GM12891 (cell line): ENCODE measurements at regions not wholly inside any gene's neighbourhood (a gene's known extent, or its start where the extent isn't known, plus 50 kb on each side); places are given as distances from the start of the nearest gene placed in this dataset.

Source experiments
- DNase-seq: peaks from one replicate; pipeline ENCODE4 v3.0.0; 2011; ENCODE audit warnings: low spot score; ENCODE audit not compliant: insufficient read length
- FAIRE-seq: peaks from 2 replicates; lab custom pipeline; 2011; peaks lifted over from hg19 to GRCh38; lab: Jason Lieb, UNC
- PAX5 ChIP-seq: IDR thresholded peaks from 2 replicates; pipeline ENCODE4 v1.6.1; 2011; ENCODE audit warnings: low read length, moderate library complexity, mild to moderate bottlenecking; ENCODE audit not compliant: insufficient read depth, severe bottlenecking
- POLR2A ChIP-seq: IDR thresholded peaks from 2 replicates; pipeline ENCODE4 v1.6.1; 2011; ENCODE audit warnings: low read depth, low read length, control low read depth
- POLR2AphosphoS5 ChIP-seq: IDR thresholded peaks from 2 replicates; pipeline ENCODE4 v1.6.1; 2011; ENCODE audit warnings: low read depth, low read length, control low read depth
- POU2F2 ChIP-seq: IDR thresholded peaks from 2 replicates; pipeline ENCODE4 v1.6.1; 2011; ENCODE audit warnings: low read depth, mild to moderate bottlenecking, control low read depth, low read length, moderate library complexity
- SPI1 ChIP-seq: IDR thresholded peaks from 2 replicates; pipeline ENCODE4 v1.6.1; 2011; ENCODE audit warnings: low read depth, low read length, control low read depth
- TAF1 ChIP-seq: IDR thresholded peaks from 2 replicates; pipeline ENCODE4 v1.6.1; 2011; ENCODE audit warnings: low read depth, low read length, control low read depth

DNA sequence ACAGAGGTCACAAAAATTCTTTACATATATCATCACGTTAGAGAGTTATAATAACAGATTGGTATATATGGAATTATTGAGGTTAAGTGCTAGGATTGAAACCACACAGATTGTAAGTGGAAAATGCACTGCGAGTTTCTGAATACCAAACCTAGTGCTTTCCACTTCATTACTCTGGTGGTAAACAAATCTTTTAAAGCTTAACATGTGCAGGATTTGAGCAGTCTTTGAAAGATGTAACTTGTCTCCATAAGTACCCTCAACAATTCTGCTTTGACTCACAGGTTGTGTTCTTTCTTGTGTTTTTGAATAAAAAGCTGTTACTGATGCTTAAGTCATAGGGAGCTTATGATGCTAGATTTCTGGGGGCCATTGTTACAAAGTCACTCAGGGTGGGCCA, 314.7 kb upstream of the DACH1 start:
- TF ChIP-seq TAF1 (no peak), POLR2AphosphoS5 (no peak), POU2F2 (no peak), PAX5 (no peak), POLR2A (no peak), SPI1 (no peak)
- no peak for FAIRE-seq
- DNase-seq: no peak

DNA sequence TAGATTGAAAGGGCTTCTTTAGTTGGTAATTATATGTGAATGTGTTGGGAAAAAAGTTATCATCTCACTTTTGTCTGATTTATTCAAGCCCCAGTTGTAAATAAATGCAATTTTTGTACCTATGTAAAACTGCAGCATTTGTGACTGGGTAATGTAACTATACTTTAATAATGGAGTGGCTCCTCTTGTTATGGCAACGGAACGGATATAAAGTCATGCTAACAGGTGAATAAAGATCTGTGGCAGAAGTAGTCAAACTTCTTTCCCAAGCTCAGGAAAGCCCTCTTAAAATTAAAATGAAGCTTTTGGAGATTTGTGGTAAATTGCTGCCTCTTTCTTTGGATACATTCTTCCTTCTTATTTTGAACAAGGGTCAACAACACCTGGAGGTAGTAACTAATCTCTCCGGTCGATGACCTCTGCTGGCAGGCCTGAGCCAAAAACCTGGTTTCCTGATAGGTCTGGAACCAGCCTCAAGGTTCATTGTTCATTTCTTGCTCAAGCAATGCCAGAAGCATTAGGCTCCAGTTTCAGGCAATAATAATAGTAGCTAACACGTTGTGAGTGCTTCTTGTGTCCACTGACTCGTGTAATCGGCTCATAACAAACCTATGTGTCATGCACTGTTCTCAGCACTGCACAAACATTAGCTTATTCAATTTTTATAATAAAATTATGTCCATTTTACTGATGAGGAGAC, 313.4 kb upstream of the DACH1 start:
- TF ChIP-seq POLR2A: no peak
- FAIRE-seq (no peak), DNase-seq (no peak)

- TF ChIP-seq POU2F2 (no peak), TAF1 (no peak), PAX5 (no peak), SPI1 (no peak)
- FAIRE-seq (no peak), DNase-seq (no peak)
Measured at GRCh38 chr13:72174549-72174948, 307.5 kb upstream of the DACH1 start.

DNA sequence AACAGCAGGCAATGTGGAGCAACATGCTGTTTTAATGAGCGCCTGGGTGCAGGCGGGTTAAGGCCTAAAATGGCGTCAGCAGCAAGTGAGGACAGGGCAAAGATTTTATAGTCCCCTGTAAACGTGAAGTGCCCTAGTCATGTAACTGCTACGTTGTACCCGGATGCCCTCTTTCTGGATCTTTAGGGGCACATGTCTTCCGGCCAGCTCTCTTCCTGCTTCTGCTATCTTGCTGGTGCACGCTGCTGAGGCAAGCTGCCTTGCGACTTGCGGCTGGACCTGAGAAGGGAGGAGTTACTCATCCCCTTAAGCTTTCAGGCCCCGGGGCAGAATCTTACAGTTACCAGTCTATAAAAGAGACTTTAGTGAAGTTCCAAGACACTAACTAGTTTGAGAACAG, 303.6 kb upstream of the DACH1 start:
- DNase-seq (no peak), FAIRE-seq (no peak)
- TF ChIP-seq POU2F2: no peak
- no peak for TF ChIP-seq POLR2AphosphoS5
- TF ChIP-seq PAX5: no peak
- TF ChIP-seq TAF1: no peak
- TF ChIP-seq SPI1: no peak
- TF ChIP-seq POLR2A: no peak

DNA sequence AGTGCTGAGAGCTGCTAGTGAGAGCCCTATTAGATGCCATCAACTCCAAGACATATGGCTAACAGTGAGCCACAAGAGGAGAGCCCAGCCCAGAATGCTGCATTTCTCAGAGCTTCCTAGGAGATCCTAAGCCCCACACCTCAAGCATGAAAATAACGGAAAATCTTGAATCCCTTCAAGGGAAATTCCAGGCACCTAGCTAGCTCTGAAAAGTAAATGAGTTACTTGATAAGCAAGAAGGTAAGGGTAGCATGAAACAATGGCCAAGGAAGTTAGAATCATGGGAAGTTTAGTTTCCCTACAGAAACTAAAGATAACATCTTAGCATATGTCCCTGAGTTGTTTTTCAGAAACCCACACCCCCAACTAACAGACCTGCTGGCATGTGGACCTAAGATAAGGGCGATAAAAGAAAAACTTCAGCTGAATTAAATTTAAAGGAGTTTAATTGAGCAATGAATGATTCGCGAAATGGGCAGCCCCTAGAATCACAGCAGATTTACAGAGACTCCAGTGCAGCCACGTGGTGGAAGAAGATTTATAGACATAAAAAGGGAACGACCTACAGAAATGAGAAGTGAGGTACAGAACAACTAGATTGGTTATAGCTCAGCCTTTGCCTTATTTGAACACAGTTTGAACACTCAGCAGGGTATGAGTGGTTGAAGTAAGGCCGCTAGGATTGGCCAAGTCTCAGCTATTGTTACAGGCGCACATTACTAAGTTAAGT, 301.3 kb upstream of the DACH1 start:
- no peak for TF ChIP-seq TAF1
- TF ChIP-seq PAX5: no peak
- FAIRE-seq (no peak), DNase-seq (no peak)

GRCh38 chr13:72166102-72166650, 299.2 kb upstream of the DACH1 start:
- TF ChIP-seq SPI1 (no peak), TAF1 (no peak), POLR2AphosphoS5 (no peak), PAX5 (no peak), POLR2A (no peak), POU2F2 (no peak)
- DNase-seq: no peak
- no peak for FAIRE-seq

DNA sequence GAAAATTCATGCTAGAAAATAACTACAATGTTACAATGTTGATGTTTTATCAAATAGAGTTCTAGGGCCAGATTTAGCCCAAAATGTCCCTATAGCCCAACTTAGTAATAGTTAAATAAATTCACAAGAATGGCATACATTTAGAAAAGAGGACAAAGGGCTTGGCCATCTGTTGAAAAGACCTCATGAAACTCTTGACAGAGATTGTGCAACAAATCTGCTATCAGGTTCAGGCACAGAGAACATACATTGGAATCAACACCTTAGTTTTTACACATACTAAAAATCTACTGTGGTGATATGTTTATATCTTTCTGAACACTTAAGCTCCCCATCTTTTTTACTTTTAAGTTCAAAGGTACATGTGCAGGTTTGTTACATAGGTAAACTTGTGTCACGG, 298.3 kb upstream of the DACH1 start:
- no peak for DNase-seq
- TF ChIP-seq TAF1: no peak
- TF ChIP-seq PAX5: no peak
- TF ChIP-seq SPI1: no peak
- TF ChIP-seq POLR2A: no peak
- no peak for TF ChIP-seq POU2F2
- no peak for TF ChIP-seq POLR2AphosphoS5
- no peak for FAIRE-seq

DNA sequence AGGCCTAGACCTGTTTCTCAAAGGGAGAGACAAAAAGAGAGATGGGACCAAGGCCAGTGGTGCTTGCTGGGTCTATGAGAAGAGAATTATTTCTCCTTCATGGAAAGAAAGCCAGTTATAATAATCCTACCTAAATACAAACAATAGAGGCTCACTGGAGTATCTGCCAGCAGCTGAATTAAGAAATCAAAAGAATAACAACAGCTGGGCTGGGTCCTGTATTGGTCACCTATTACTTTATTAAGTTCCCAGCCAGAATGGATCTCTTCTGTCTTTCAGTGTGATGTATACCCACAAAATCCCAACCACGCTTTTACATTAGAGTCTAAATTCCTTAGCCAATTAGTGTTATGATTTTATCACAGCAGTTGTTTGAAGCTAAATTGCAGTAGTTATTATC, 297.8 kb upstream of the DACH1 start:
- DNase-seq: no peak
- TF ChIP-seq POLR2A (no peak), PAX5 (no peak), SPI1 (no peak), POLR2AphosphoS5 (no peak), TAF1 (no peak), POU2F2 (no peak)
- FAIRE-seq: no peak

GRCh38 chr13:72163678-72164077, 296.7 kb upstream of the DACH1 start:
- DNase-seq: no peak
- TF ChIP-seq POLR2AphosphoS5: no peak
- no peak for TF ChIP-seq SPI1
- no peak for TF ChIP-seq POLR2A
- TF ChIP-seq POU2F2: no peak
- TF ChIP-seq PAX5: no peak
- TF ChIP-seq TAF1: no peak
- no peak for FAIRE-seq

GRCh38 chr13:72160977-72161376, 294.0 kb upstream of the DACH1 start:
- FAIRE-seq: no peak
- TF ChIP-seq SPI1: no peak
- no peak for TF ChIP-seq POLR2A
- TF ChIP-seq PAX5: no peak
- TF ChIP-seq TAF1: no peak
- TF ChIP-seq POLR2AphosphoS5: no peak
- TF ChIP-seq POU2F2: no peak
- no peak for DNase-seq
